ENCODE measurements at regions not wholly inside any gene's neighbourhood (a gene's known extent, or its start where the extent isn't known, plus 50 kb on each side); places are given as distances from the start of the nearest gene placed in this dataset.

DNA sequence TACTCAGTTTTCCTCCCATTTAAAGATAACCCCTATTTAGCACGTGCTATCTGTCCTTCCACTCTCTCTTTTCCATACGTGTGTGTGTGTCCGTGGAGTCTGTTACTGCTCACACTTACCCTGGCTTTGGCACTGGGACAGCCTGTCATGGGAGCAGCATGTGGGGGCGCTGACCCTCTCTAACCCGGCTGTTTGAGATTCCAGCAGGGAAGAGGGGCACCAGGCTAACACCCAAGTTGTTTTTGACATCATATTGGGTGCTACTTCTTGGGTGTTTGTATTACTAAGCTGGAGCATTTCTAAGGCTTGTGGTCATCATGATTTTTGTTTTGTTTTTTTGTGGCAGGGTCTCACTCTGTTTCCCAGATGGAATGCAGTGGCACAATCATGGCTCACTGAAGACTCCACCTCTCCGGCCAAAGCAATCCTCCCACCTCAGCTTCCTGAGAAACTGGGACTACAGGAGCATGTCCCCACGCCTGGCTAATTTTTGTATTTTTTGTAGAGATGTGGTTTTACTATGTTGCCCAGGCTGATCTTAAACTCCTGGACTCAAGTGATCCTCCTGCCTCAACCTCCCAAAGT is 56.9 kb upstream of the SIMC1 start:
- DNase-seq, result no peak

DNA sequence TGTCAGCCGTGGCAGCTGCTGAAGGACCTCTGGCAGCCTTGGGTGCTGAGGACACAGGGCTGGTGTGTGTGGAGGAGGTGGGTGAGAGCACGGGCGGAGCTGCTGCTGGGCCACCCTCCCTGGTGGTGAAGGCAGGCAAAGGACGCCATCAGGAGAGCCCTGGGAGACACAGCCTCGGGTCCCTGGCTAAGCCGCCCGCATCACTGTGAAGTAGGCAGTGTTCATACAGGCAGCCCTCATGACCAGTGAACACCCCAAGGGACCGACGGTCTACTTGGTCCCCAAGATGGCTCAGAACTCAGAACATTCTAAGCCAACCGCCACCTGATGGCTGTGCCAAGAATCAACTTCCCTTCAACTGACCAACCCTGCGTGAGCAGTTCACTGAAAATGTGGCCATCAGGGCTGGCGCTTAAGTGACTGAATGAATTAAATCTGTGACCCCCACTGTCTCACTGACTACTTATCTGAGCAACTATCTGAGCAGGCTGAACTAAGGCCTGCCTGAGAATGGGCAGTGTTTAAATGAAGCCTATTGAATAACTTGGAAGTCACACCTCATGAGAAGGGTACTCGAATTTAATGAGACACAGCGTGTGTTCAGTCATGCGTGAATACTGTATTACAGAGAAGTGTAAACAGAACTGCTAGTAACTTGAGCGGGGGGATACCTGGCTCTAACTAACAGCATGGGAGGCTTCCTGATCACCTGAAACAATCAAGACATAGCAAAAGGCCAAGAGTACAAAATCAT is 54.7 kb upstream of the SIMC1 start:
- no peak for DNase-seq

DNA sequence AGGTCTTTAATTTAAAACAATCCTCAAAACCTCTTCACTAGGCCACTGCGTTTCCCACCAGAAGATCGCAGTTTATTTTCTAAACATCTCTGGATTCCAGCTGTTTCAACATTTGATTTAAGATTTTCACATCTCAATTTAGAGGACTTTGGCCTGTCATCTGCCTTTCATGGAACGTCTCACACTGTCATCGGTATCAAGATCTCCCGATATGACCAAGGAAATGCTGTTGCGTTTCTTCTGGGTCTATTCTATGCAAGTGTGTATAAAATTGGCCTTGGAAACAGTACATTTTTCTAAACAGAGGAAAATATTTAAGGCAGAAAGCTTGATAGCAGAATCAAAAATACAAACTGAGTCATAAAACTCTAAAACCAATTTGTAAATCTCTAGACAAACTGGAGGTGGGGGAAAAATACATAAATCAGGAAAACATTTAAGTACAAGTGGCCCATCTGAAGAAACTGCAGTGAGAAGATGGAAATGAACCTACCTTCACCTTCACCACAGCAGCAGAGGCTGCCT is 53.6 kb upstream of the SIMC1 start:
- no peak for DNase-seq

DNA sequence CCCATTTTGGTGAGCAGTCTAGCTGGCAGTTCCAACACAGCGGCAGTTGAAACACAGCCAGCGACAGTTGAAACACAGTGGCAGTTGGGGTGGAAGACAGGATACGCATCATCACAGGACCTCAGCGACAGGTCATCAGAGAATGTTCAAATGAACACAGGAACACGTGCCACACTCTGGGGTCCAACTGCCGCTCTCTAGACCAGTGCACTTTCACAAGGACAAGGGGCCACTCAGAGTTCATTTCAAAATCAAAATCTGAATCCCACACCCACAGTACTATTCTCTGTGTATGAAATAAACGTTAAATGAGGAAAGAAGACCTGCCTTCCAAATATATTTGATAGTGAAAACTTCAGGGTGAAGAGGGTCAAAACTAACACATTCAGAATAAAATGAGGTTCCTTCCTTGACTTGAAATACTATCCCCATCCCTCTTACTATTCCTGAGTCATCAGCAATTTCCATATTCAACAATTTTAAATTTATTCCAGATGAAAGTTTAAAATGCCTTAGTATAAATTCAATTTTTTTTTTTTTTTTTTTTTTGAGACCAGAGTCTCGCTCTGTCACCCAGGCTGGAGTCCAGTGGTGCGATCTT is 53.0 kb upstream of the SIMC1 start:
- DNase-seq, result no peak

DNA sequence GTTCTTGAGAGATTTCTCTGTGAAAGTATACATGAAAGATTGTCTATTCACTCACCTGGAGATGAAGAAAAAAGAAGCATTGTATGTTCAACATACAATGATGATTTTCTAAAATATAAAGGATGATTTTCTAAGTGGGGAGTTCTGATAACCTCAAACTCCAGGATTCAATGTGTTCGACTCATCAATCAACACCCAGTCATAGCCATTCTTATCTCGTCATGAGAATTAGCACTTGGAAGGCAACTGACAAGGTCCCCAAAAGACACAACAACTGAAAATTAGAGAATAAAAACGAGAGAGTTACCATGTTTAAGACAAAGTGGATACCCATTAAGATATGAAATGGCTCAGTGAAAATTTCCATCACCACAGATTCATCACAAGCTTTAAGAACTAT is 52.1 kb upstream of the SIMC1 start:
- no peak for DNase-seq

DNA sequence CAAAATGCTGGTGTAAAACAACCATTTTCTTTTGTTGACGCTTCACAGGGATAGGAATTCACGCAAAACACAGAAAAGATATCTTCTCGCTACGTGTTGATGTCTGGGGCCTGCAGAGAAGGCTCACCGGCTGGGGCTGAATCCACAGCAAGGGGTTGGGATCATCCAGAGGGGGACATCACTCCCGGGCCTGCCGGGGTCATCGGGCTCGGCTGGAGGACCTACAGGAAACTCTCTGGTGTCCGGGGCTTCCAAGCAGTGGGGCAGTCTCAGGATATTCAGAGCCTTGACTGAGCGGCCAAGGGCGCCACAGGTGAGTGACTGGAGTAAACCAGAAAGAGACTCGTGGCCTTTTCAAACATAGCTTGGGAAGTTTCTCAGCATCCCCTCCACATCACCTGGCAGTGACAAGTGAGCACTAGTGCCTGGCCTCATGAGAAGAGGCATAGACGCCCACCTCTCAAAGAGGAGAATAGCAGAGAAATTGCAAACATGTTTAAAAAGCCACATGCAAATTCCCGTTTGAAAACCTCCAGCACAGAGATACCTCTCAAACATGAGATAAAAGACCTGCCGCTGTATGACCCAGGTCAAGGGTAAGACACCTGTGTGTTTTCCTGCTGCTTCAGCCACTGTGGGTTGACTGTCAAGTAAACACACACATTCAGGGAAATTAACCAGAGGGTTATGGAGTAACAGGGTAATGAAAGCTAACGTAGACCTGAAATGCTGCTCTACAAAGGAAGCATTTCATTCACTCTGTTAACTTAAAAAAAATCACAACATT is 50.8 kb upstream of the SIMC1 start:
- no peak for DNase-seq

DNA sequence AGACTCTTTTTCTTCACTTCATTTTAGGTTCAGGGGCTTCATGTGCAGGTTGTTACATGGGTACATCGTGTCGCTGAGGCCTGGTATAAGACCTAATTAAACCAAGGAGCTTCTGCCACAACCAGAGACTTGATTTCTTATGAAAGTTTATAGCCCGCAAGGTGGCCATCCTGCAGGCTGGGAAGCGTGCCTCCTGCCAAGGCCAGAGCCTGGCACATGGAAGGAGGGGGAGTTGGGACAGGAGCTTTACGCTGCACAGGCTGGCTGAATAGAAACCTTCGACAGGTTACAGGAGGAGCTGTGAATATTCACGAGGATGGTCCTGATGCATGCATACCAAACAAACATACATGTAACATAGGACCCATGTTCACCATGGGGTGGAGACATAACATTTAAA is 50.1 kb upstream of the SIMC1 start:
- DNase-seq, result no peak
